Mucosa of rectum (tissue), 2 donors: ENCODE measurements at regions not wholly inside any gene's neighbourhood (a gene's known extent, or its start where the extent isn't known, plus 50 kb on each side); places are given as distances from the start of the nearest gene placed in this dataset.
"Not testable (repeated sequence)": the region's sequence is repeated elsewhere in the genome, so short reads cannot be mapped to it uniquely, and the experiment has no call there.

ENCODE experiments used
- H3K27ac ChIP-seq, 2 donors: one replicate each; pipeline ENCODE4 v1.7.0; 2013; ENCODE audit warnings: inconsistent platforms in 2 of 2, low read depth in 2 of 2, low read length in 2 of 2
- H3K27me3 ChIP-seq, 2 donors: one replicate each; pipeline ENCODE4 v1.7.0; 2013; ENCODE audit warnings: low read length in 2 of 2; ENCODE audit not compliant: control insufficient read depth in 2 of 2, insufficient read depth in 2 of 2
- H3K36me3 ChIP-seq, 2 donors: one replicate each; pipeline ENCODE4 v1.7.0; 2013; ENCODE audit warnings: low read length in 2 of 2; ENCODE audit not compliant: control insufficient read depth in 2 of 2, insufficient read depth in 2 of 2
- H3K4me1 ChIP-seq, 2 donors: one replicate each; pipeline ENCODE4 v1.7.0; 2013; ENCODE audit warnings: low read length in 2 of 2, mild to moderate bottlenecking in 1 of 2; ENCODE audit not compliant: control insufficient read depth in 2 of 2, insufficient read depth in 2 of 2
- H3K4me3 ChIP-seq, 2 donors: one replicate each; pipeline ENCODE4 v1.7.0; 2013; ENCODE audit warnings: low read length in 2 of 2
- H3K9ac ChIP-seq, 2 donors: one replicate each; pipeline ENCODE4 v1.7.0; 2013; ENCODE audit warnings: low read length in 2 of 2, low read depth in 1 of 2, mild to moderate bottlenecking in 1 of 2
- H3K9me3 ChIP-seq, 2 donors: one replicate each; pipeline ENCODE4 v1.7.0; 2013; ENCODE audit warnings: low read length in 2 of 2; ENCODE audit not compliant: control insufficient read depth in 2 of 2
- donor health status: healthy.
- donor health status: Normal muscosa, but diverticular disease.

DNA sequence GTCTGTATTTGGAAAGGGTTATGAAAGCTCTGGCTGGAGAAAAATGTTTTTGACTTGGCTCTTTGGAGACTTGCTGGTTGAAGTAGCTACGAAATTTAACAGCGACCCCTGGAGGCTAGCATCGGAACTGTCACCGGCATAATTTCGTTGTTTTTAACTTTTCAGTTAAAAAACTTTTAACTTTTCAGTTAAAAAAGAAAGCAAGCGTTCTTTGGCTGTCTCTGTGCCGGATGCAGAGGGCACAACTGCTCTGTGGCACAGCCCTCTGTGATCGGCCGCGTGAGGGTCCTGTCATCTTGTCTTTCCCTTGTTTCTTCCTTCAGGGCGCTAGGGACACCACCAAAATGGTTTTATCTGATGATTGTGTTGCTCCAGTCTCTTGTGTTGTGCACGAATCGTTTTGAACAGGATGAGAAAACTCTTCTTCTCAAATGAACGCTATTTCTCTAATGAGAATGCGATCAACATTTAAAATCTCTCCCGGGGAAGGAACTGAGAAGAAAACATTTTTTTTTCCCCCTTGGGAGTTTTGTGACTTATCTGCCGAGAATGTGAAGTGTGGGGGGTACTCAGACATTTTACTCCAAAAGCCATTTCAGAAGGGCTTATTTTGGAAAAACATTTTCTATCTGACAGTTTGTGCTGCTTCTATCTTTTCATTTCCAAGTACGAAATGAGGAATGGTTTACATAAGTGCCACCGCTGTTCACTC is 57.1 kb downstream of the ADCYAP1 start:
- no peaks in the 10 kb centered on the region for H3K27me3 ChIP-seq
- no peaks in the 10 kb centered on the region for H3K9me3 ChIP-seq
- no peak overlapping the region for H3K27ac ChIP-seq
- no peaks in the 10 kb centered on the region for H3K36me3 ChIP-seq
- no peaks in the 10 kb centered on the region for H3K4me1 ChIP-seq
- no peak overlapping the region for H3K9ac ChIP-seq
- peak overlapping the region; percentile 23 to 33 for H3K4me3 ChIP-seq

GRCh38 chr18:963276-963675 is 58.6 kb downstream of the ADCYAP1 start:
- H3K36me3 ChIP-seq: no peaks in the 10 kb centered on the region
- no peaks in the 10 kb centered on the region for H3K9me3 ChIP-seq
- no peak overlapping the region for H3K9ac ChIP-seq
- no peak overlapping the region for H3K4me3 ChIP-seq
- no peaks in the 10 kb centered on the region for H3K27me3 ChIP-seq
- H3K4me1 ChIP-seq: no peaks in the 10 kb centered on the region
- no peak overlapping the region for H3K27ac ChIP-seq

DNA sequence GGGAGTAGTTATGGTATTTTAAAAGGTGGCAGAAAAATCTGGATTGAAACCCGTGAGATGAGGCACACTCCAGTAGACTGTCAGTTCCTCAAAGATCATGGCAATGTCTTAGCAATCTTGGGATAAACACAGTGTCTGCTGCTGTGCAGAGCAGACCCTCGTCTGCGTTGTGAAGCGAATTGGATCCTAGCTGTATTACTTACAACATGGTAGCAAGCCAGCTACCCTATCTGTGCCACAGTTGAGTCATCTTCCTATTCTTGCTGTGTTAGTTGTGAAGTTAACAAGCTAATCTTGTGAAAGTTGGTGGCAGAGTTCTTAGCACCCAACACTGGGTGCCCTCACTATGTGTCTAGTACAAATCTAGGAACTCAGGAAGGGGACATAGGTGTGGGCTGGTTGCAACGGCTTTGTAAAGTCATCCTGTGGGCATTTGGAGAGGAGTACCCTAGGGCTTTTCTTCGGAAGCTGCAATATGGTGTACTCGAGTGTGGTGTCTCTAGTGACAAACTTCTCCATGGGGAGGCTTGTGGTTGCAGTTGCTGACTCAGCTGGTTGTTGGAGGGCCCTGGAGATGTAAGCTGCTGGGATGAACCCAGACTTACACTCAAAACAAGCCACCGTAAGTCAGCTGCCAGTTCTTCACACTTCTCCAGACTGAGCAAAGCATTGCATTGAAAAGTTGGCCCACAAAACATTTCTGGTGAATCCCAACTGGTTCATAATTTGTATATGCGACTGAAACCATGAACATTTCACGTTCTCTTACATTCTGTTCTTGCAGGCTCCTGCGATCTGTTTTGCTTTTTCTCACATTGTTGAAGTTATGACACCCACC is 61.5 kb downstream of the ADCYAP1 start:
- no peaks in the 10 kb centered on the region for H3K27me3 ChIP-seq
- H3K9ac ChIP-seq: no peak overlapping the region
- H3K9me3 ChIP-seq: no peaks in the 10 kb centered on the region
- H3K27ac ChIP-seq: no peak overlapping the region
- H3K36me3 ChIP-seq: no peaks in the 10 kb centered on the region
- no peaks in the 10 kb centered on the region for H3K4me1 ChIP-seq
- H3K4me3 ChIP-seq: no peak overlapping the region

DNA sequence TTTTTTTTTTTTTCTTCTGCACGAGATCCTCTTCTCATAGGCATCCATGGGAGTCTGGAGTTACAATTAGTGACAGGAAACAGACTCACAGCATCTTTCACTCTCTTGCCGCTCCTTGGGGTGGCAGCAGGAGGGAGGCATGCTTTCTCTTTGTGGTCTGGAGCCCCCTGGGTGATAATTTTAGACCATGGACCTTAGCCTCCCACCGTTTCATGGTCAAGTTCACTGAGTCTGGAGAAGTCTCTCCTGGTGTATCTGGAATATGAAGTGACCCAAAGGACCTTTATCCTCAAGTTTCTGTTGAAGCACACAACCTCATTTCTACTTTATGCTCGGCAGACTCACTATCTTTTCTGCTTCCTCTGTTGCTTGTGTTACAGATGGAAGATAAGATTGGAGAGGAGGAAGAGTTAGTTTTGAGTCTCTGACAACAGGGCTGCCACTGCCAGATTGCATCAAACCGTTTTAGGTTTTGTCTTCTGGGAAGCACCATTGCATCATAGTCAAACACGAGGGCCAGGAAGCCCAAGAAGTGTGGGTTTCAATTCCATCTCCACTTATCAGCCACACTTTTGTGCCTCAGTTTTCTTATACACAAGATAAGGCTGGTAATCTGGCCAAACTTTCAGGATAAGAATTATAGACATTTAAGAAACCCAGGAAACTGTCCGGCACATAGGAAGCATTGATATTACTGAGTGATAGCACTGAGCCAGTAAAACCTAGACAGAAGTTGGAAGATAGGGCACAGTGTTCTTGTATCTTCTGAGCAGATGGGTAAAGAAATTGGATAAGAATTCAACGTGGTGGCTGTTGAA is 62.3 kb downstream of the ADCYAP1 start:
- Histone ChIP-seq H3K27me3 (no peaks in the 10 kb centered on the region), H3K36me3 (no peaks in the 10 kb centered on the region), H3K4me1 (no peaks in the 10 kb centered on the region), H3K27ac (no peak overlapping the region), H3K9ac (no peak overlapping the region), H3K9me3 (no peaks in the 10 kb centered on the region), H3K4me3 (no peak overlapping the region)

DNA sequence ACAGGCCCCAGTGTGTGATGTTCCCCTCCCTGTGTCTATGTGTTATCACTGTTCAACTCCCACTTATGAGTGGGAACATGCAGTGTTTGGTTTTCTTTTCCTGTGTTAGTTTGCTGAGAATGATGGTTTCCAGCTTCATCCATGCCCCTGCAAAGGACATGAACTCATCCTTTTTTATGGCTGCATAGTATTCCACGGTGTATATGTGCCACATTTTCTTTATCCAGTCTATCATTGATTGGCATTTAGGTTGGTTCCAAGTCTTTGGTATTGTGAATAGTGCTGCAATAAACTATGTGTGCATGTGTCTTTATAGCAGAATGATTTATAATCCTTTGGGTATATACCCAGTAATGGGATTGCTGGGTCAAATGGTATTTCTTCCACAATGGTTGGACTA is 64.2 kb downstream of the ADCYAP1 start:
- not testable (repeated sequence) for H3K4me3 ChIP-seq, H3K9ac ChIP-seq, H3K27ac ChIP-seq, H3K9me3 ChIP-seq, H3K36me3 ChIP-seq, H3K4me1 ChIP-seq, H3K27me3 ChIP-seq

- not testable (repeated sequence) for H3K9ac ChIP-seq, H3K4me3 ChIP-seq, H3K9me3 ChIP-seq, H3K27ac ChIP-seq, H3K4me1 ChIP-seq, H3K36me3 ChIP-seq, H3K27me3 ChIP-seq
Measured at GRCh38 chr18:969311-969710, 64.6 kb downstream of the ADCYAP1 start.

DNA sequence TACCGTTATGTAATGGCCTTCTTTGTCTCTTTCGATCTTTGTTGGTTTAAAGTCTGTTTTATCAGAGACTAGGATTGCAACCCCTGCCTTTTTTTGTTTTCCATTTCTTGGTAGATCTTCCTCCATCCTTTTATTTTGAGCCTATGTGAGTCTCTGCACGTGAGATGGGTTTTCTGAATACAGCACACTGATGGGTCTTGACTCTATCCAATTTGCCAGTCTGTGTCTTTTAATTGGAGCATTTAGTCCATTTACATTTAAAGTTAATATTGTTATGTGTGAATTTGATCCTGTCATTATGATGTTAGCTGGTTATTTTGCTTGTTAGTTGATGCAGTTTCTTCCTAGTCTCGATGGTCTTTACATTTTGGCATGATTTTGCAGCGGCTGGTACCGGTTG is 69.9 kb downstream of the ADCYAP1 start:
- H3K4me1 ChIP-seq, H3K9ac ChIP-seq, H3K9me3 ChIP-seq, H3K27ac ChIP-seq, H3K27me3 ChIP-seq, H3K36me3 ChIP-seq, H3K4me3 ChIP-seq: not testable (repeated sequence)

GRCh38 chr18:976393-977128 is 71.9 kb downstream of the ADCYAP1 start:
- not testable (repeated sequence) for H3K9me3 ChIP-seq, H3K9ac ChIP-seq, H3K36me3 ChIP-seq, H3K27ac ChIP-seq, H3K27me3 ChIP-seq, H3K4me3 ChIP-seq, H3K4me1 ChIP-seq

DNA sequence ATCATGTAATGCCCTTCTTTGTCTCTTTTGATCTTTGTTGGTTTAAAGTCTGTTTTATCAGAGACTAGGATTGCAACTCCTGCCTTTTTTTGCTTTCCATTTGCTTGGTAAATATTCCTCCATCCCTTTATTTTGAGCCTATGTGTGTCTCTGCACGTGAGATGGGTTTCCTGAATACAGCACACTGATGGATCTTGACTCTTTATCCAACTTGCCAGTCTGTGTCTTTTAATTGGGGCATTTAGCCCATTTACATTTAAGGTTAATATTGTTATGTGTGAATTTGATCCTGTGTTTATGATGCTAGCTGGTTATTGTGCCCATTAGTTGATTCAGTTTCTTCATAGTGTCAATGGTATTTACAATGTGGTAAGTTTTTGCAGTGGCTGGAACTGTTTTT is 72.7 kb downstream of the ADCYAP1 start:
- H3K4me3 ChIP-seq, H3K36me3 ChIP-seq, H3K27me3 ChIP-seq, H3K9me3 ChIP-seq, H3K9ac ChIP-seq, H3K27ac ChIP-seq, H3K4me1 ChIP-seq: not testable (repeated sequence)
